T-cell (primary cell): ENCODE measurements at regions not wholly inside any gene's neighbourhood (a gene's known extent, or its start where the extent isn't known, plus 50 kb on each side); places are given as distances from the start of the nearest gene placed in this dataset.

ENCODE experiments used
- ATAC-seq, 4 experiments: fragments of 200-7000 bp in 3 of 4; fragments of 150-1000 bp in 1 of 4; cut with Tn5 transposase; replicated peaks in 1 of 4; 1 replicate in 3 of 4; 2 replicates in 1 of 4; pipeline ENCODE4 v1.10.0; 2021; ENCODE audit warnings: moderate library complexity in 3 of 4, mild to moderate bottlenecking in 2 of 4, moderate number of reproducible peaks in 1 of 4
- CTCF ChIA-PET, 2 donors: fragments of 300-600 bp; sonication (Branson Sonifier 250); formaldehyde crosslinking; loops; one replicate each; lab custom pipeline; 2022; ENCODE audit warnings: antibody characterized with exemption in 2 of 2; lab: Charles Lee
- POLR2A ChIA-PET, 2 donors: fragments of 300-600 bp; sonication (Branson Sonifier 250); formaldehyde crosslinking; loops; one replicate each; lab custom pipeline; 2022; ENCODE audit warnings: antibody characterized with exemption in 2 of 2; lab: Charles Lee
- DNase-seq, 35 experiments: peaks; one replicate each; pipeline versions ENCODE4 v3.0.0 to v3.0.0-alpha.2; 2013 to 2023
- H3K27ac ChIP-seq: one replicate; pipeline ENCODE4 v1.5.1; 2013; ENCODE audit warnings: low read length
- H3K27me3 ChIP-seq, 2 experiments: replicated peaks in 1 of 2; 1 replicate in 1 of 2; 2 replicates in 1 of 2; pipeline versions ENCODE4 v1.6.1 to v1.7.0; 2013; ENCODE audit warnings: low read length in 1 of 2, mixed read lengths in 1 of 2; ENCODE audit not compliant: control insufficient read depth in 2 of 2, insufficient read depth in 2 of 2; ENCODE audit errors: extremely low read depth in 1 of 2
- H3K36me3 ChIP-seq, 2 donors: 1 replicate in 1 of 2; 2 replicates in 1 of 2; pipeline versions ENCODE4 v1.6.1 to v1.7.0; 2013; ENCODE audit warnings: low read length in 1 of 2; ENCODE audit not compliant: control insufficient read depth in 2 of 2, insufficient read depth in 1 of 2; ENCODE audit errors: extremely low read depth in 1 of 2
- H3K4me1 ChIP-seq, 2 experiments: 1 replicate in 1 of 2; 2 replicates in 1 of 2; pipeline versions ENCODE4 v1.6.1 to v1.7.0; 2013; ENCODE audit warnings: low read length in 2 of 2, mixed read lengths in 1 of 2; ENCODE audit not compliant: insufficient read depth in 2 of 2, control insufficient read depth in 1 of 2; ENCODE audit errors: extremely low read depth in 1 of 2
- H3K4me3 ChIP-seq, 2 donors: 1 replicate in 1 of 2; 2 replicates in 1 of 2; pipeline versions ENCODE4 v1.5.1 to v1.7.0; 2013; ENCODE audit warnings: mild to moderate bottlenecking in 2 of 2, low read length in 1 of 2, moderate library complexity in 1 of 2; ENCODE audit not compliant: control insufficient read depth in 1 of 2; ENCODE audit errors: extremely low read depth in 1 of 2
- H3K9me3 ChIP-seq: 2 replicates; pipeline ENCODE4 v1.7.0; 2013
- H3K27ac Mint-ChIP-seq, 2 donors: one replicate each; pipeline ENCODE4 v1.8.0; 2020 to 2021; ENCODE audit warnings: mild to moderate bottlenecking in 2 of 2, mixed read lengths in 2 of 2
- H3K27me3 Mint-ChIP-seq, 2 donors: one replicate each; pipeline ENCODE4 v1.8.0; 2021 to 2022; ENCODE audit warnings: mixed read lengths in 2 of 2
- H3K36me3 Mint-ChIP-seq: one replicate; pipeline ENCODE4 v1.8.0; 2021; ENCODE audit warnings: mixed read lengths
- H3K4me1 Mint-ChIP-seq, 3 donors: one replicate each; pipeline ENCODE4 v1.8.0; 2020 to 2022; ENCODE audit warnings: mixed read lengths in 3 of 3, mild to moderate bottlenecking in 1 of 3
- H3K4me3 Mint-ChIP-seq, 3 donors: one replicate each; pipeline ENCODE4 v1.8.0; 2020 to 2022; ENCODE audit warnings: mild to moderate bottlenecking in 3 of 3, mixed read lengths in 3 of 3, moderate library complexity in 3 of 3
- H3K9me3 Mint-ChIP-seq, 3 donors: one replicate each; pipeline ENCODE4 v1.8.0; 2020 to 2022; ENCODE audit warnings: mixed read lengths in 3 of 3
- WGBS: methylation state at CpG from one replicate; pipeline ENCODE4 v1.1.5; 2013; ENCODE audit warnings: missing lambda C conversion rate; ENCODE audit not compliant: insufficient coverage; 5-methylcytosine and 5-hydroxymethylcytosine counted together

DNA sequence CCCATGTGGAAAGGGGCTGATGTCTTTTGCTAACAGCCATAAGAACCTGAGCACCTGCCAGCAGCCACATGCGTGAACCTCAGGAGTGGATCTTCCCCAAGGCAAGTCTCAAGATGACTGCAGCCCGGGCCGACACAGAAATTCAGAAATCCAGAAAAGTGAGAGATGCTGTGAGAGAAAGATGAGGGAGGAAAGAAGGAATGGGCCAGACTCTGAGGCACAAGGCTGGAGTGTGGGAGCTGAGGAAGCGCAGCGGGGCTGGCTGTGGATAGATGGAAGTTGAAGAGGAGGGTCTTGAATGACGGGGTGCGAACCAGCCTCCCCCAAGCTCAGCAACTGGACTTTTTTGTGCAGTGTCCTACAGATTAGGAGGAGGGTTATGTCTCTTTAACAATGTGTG is 337.8 kb downstream of the GADD45G start:
- Histone ChIP-seq H3K4me3 (no peak overlapping the region), H3K9me3 (no peaks in the 10 kb centered on the region), H3K4me1 (no peaks in the 10 kb centered on the region), H3K36me3 (no peaks in the 10 kb centered on the region), H3K27ac (no peak overlapping the region), H3K27me3 (peaks cover 0 to 16% of the 10 kb centered on the region in 2 experiments)
- no peaks in the 10 kb centered on the region for H3K9me3 Mint-ChIP-seq
- CTCF ChIA-PET = no interaction called here
- POLR2A ChIA-PET = no interaction called here
- no peaks in the 10 kb centered on the region for H3K36me3 Mint-ChIP-seq
- H3K27ac Mint-ChIP-seq = no peak overlapping the region
- H3K27me3 Mint-ChIP-seq = peaks cover 11 to 20% of the 10 kb centered on the region in 2 donors
- H3K4me3 Mint-ChIP-seq = no peak overlapping the region
- H3K4me1 Mint-ChIP-seq = no peaks in the 10 kb centered on the region
- ATAC-seq = no peak
- WGBS = 99% methylated on average over 5 of the region's 7 CpGs
- no peak for DNase-seq

DNA sequence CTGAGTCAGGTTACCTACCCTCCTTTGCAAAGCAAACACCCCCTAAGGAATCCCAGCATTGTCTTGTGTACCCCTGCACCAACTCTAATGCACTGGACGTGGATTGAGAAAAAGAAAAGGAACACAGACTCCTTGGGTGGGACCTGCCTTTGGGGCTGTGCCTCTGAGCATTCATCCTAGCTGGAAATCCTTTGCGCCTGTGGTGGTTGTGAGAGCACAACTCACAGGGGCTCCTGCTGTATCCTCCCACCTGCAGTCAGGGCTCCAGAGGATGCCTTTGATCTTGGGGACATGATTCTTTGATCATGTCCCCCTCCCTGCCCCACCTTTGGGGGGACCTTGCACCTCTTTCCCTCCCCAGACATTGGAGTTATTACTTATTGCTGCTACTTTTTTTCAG is 338.5 kb downstream of the GADD45G start:
- H3K4me3 ChIP-seq = no peak overlapping the region
- Mint-ChIP-seq H3K27me3 (peaks cover 14 to 20% of the 10 kb centered on the region in 2 donors), H3K27ac (no peak overlapping the region), H3K4me1 (no peaks in the 10 kb centered on the region), H3K9me3 (no peaks in the 10 kb centered on the region), H3K36me3 (no peaks in the 10 kb centered on the region), H3K4me3 (no peak overlapping the region)
- CTCF ChIA-PET = interaction anchor here in 1 of 2 donors (0.9 kb wide), 1 partner anchor 346 kb away, joined by 3 read pairs; no protein-coding TSS in a partner anchor
- H3K4me1 ChIP-seq = no peaks in the 10 kb centered on the region
- H3K27ac ChIP-seq = no peak overlapping the region
- POLR2A ChIA-PET = no interaction called here
- H3K27me3 ChIP-seq = peaks cover 0 to 16% of the 10 kb centered on the region in 2 experiments
- no peaks in the 10 kb centered on the region for H3K36me3 ChIP-seq
- no peaks in the 10 kb centered on the region for H3K9me3 ChIP-seq
- ATAC-seq (no peak), DNase-seq (no peak)
- 73% methylated on average over 2 of the region's 2 CpGs for WGBS

DNA sequence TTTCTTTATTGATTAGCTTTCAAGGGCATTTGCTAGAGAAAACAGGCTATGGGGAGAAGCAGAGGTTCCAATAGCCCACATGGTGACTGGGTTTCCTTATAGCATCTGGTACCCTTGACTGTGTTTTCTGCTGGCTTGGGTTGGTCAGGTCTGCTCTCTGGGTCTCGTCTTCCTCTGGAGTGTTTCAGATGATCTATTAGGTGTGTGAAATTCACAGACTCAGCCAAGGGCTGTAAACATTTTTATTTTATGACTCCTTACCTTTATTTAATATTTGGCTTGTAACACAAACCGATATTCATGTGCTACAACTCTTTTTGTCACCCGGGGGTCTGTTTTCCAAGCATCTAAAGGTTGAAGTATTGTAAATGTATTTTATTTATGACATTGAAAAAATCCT is 338.9 kb downstream of the GADD45G start:
- no peak for ATAC-seq
- Mint-ChIP-seq H3K27me3 (peaks cover 14 to 20% of the 10 kb centered on the region in 2 donors), H3K36me3 (no peaks in the 10 kb centered on the region), H3K27ac (no peak overlapping the region), H3K9me3 (no peaks in the 10 kb centered on the region), H3K4me3 (no peak overlapping the region), H3K4me1 (no peaks in the 10 kb centered on the region)
- Histone ChIP-seq H3K4me3 (no peak overlapping the region), H3K36me3 (no peaks in the 10 kb centered on the region), H3K4me1 (no peaks in the 10 kb centered on the region), H3K27ac (no peak overlapping the region), H3K27me3 (peaks cover 0 to 16% of the 10 kb centered on the region in 2 experiments), H3K9me3 (no peaks in the 10 kb centered on the region)
- CTCF ChIA-PET = interaction anchor here in 1 of 2 donors (0.9 kb wide), 1 partner anchor 346 kb away, joined by 3 read pairs; no protein-coding TSS in a partner anchor
- no peak for DNase-seq
- WGBS = no CpG with 5 or more reads among the region's 3 CpGs
- POLR2A ChIA-PET = no interaction called here

DNA sequence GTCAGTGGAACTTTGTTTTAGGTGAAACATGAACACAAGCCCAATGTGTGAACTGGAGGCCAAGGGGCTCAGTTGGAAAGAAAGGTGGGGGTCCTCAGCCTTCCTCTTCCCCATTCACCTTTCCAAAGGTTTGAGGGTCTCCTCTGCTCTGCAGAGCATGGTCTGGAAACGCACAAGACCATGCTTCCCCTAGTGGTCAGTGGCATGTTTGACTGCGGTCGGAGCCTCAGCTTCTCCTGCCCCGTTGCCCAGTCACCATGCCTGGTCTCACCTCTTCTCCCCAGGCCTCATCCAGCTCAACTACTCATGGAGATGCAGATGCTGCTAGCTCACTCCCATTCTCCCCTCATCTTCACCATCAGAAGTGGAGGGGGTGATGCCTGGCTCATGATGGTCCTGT is 340.3 kb downstream of the GADD45G start:
- no peak overlapping the region for H3K4me3 ChIP-seq
- no peak for DNase-seq
- no peak overlapping the region for H3K27ac ChIP-seq
- Mint-ChIP-seq H3K4me3 (no peak overlapping the region), H3K9me3 (no peaks in the 10 kb centered on the region), H3K4me1 (no peaks in the 10 kb centered on the region), H3K36me3 (no peaks in the 10 kb centered on the region), H3K27ac (no peak overlapping the region), H3K27me3 (peaks cover 13 to 14% of the 10 kb centered on the region in 2 donors)
- 80% methylated on average over 1 of the region's 4 CpGs for WGBS
- no peak for ATAC-seq
- no peaks in the 10 kb centered on the region for H3K36me3 ChIP-seq
- no peaks in the 10 kb centered on the region for H3K4me1 ChIP-seq
- ChIA-PET POLR2A (no interaction called here), CTCF (no interaction called here)
- no peaks in the 10 kb centered on the region for H3K9me3 ChIP-seq
- peaks cover 0 to 16% of the 10 kb centered on the region in 2 experiments for H3K27me3 ChIP-seq

DNA sequence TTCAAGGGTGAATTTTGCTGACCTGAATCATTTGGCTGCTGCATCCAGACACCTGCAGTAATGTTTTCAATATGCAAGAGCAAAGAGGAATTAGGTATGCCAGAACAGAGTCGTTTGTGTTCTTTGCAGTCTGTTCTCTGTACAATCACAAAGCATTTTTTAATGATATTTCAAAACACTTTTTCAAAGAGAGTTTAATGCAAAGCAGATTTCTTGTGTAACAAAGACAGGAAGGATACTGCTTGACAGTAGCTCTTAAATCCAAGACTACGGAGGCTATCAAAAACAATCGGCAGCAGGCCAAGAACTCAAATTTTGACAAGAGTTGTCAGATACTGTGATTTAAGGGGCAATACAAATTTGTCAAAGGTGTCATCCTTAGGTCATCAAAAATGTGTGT is 341.9 kb downstream of the GADD45G start:
- Histone ChIP-seq H3K27me3 (peaks cover 0 to 16% of the 10 kb centered on the region in 2 experiments), H3K9me3 (no peaks in the 10 kb centered on the region), H3K36me3 (no peaks in the 10 kb centered on the region), H3K4me3 (no peak overlapping the region), H3K27ac (no peak overlapping the region), H3K4me1 (no peaks in the 10 kb centered on the region)
- no peaks in the 10 kb centered on the region for H3K4me1 Mint-ChIP-seq
- no peak for ATAC-seq
- H3K27ac Mint-ChIP-seq = no peak overlapping the region
- peaks cover 12 to 13% of the 10 kb centered on the region in 2 donors for H3K27me3 Mint-ChIP-seq
- no peak for DNase-seq
- ChIA-PET CTCF (no interaction called here), POLR2A (no interaction called here)
- no peaks in the 10 kb centered on the region for H3K9me3 Mint-ChIP-seq
- H3K4me3 Mint-ChIP-seq = no peak overlapping the region
- WGBS = 89% methylated on average over 3 of the region's 3 CpGs
- no peaks in the 10 kb centered on the region for H3K36me3 Mint-ChIP-seq

DNA sequence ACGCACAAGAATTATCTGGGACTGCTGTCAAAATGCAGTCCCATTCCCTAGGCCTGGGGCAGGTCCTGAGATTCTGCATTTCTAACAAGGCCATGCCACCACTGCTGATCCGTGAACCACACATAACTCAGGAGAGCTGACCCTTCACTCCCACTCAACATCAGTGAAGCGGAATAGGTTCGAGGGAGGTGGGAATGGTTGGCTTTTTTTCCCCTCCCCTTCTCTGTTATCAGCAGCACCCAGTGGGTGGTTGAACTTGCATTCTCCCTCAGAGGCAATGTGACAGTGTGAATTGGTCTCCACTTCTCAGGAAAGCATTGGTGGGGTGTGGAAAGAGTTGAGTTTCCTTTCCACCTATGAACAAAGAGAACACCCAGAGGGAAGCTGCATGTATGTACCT is 344.3 kb downstream of the GADD45G start:
- Mint-ChIP-seq H3K4me1 (peaks cover 0 to 4% (median 4%) of the 10 kb centered on the region in 3 donors), H3K27me3 (peaks cover 0 to 15% of the 10 kb centered on the region in 2 donors), H3K9me3 (no peaks in the 10 kb centered on the region), H3K27ac (no peak overlapping the region), H3K36me3 (no peaks in the 10 kb centered on the region), H3K4me3 (no peak overlapping the region)
- H3K36me3 ChIP-seq = no peaks in the 10 kb centered on the region
- ChIA-PET CTCF (no interaction called here), POLR2A (no interaction called here)
- ATAC-seq = no peak
- H3K27me3 ChIP-seq = peaks cover 0 to 7% of the 10 kb centered on the region in 2 experiments
- H3K9me3 ChIP-seq = no peaks in the 10 kb centered on the region
- WGBS = 100% methylated on average over 1 of the region's 4 CpGs
- no peak for DNase-seq
- peaks cover 0 to 10% of the 10 kb centered on the region in 2 experiments for H3K4me1 ChIP-seq
- no peak overlapping the region for H3K4me3 ChIP-seq
- no peak overlapping the region for H3K27ac ChIP-seq

DNA sequence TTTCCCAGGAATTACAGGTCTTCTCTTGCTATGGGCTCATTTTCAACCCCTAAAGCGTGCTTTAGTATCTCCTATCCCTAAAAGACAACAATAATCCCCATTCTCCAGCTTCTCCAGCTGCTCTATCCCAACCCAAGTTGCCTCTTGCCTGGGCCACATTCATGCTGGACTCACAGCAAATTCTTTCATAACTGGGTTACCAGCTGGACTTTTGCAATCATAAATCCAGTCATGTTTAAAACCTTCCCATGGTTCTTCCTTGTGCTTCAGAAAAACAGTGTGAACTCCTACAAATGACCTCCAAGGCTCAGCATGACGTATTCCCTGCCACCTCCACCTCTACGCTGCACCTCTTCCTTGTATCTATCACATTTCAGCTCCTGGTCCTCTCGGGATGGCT is 346.9 kb downstream of the GADD45G start:
- CTCF ChIA-PET = interaction anchor here in 1 of 2 donors (0.6 kb wide), 1 partner anchor 545 kb away, joined by 3 read pairs; no protein-coding TSS in a partner anchor
- H3K36me3 Mint-ChIP-seq = no peaks in the 10 kb centered on the region
- POLR2A ChIA-PET = no interaction called here

More for the DNA sequence above, 346.9 kb downstream of the GADD45G start:
- Histone ChIP-seq H3K4me1 (peaks cover 0 to 12% of the 10 kb centered on the region in 2 experiments), H3K4me3 (no peak overlapping the region), H3K27ac (no peak overlapping the region), H3K36me3 (no peaks in the 10 kb centered on the region), H3K9me3 (no peaks in the 10 kb centered on the region), H3K27me3 (no peaks in the 10 kb centered on the region)
- no peak overlapping the region for H3K27ac Mint-ChIP-seq
- peaks cover 0 to 4% (median 4%) of the 10 kb centered on the region in 3 donors for H3K4me1 Mint-ChIP-seq
- no peak overlapping the region for H3K4me3 Mint-ChIP-seq
- no peaks in the 10 kb centered on the region for H3K9me3 Mint-ChIP-seq
- ATAC-seq (no peak), DNase-seq (no peak)
- 92% methylated on average over 2 of the region's 4 CpGs for WGBS
- peaks cover 0 to 15% of the 10 kb centered on the region in 2 donors for H3K27me3 Mint-ChIP-seq
